ENCODE measurements at regions not wholly inside any gene's neighbourhood (a gene's known extent, or its start where the extent isn't known, plus 50 kb on each side); places are given as distances from the start of the nearest gene placed in this dataset.

DNA sequence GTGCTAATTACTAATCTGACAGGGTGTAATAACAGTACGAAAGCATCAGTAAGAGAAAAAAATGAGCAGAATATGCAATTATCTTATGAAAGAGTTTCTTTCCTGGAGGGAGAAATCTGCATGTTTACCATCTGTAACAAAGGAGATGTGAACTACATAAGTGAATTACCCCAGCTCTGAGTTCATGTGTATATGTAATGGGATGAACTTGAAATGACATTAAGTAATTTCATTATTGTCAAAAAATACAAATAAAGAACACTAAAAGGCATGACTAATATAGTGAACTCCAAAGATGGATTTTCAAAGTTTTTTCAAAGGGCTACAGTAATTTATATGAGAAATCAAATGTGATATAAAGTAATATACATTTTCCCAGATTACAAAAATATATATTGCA lies 944.0 kb downstream of the MAT2B start:
- TF ChIP-seq, protein P1, sequence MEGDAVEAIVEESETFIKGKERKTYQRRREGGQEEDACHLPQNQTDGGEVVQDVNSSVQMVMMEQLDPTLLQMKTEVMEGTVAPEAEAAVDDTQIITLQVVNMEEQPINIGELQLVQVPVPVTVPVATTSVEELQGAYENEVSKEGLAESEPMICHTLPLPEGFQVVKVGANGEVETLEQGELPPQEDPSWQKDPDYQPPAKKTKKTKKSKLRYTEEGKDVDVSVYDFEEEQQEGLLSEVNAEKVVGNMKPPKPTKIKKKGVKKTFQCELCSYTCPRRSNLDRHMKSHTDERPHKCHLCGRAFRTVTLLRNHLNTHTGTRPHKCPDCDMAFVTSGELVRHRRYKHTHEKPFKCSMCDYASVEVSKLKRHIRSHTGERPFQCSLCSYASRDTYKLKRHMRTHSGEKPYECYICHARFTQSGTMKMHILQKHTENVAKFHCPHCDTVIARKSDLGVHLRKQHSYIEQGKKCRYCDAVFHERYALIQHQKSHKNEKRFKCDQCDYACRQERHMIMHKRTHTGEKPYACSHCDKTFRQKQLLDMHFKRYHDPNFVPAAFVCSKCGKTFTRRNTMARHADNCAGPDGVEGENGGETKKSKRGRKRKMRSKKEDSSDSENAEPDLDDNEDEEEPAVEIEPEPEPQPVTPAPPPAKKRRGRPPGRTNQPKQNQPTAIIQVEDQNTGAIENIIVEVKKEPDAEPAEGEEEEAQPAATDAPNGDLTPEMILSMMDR (IDR thresholded peaks at IDR 0.05; ENCODE audit: poor library complexity, severe bottlenecking) = no peak
- TF ChIP-seq POLR2AphosphoS5 (IDR thresholded peaks at IDR 0.05) = no peak
- TF ChIP-seq RAD21 (conservative IDR thresholded peaks at IDR 0.05) = no peak
- TF ChIP-seq EZH2 (IDR thresholded peaks at IDR 0.05; ENCODE audit: borderline replicate concordance, insufficient read depth, low read length, poor library complexity, severe bottlenecking) = no peak
- no peak for TF ChIP-seq EP300 (conservative IDR thresholded peaks at IDR 0.05; ENCODE audit: poor library complexity, severe bottlenecking)
- TF ChIP-seq TAF1 (IDR thresholded peaks at IDR 0.05; ENCODE audit: low read depth) = no peak
- TF ChIP-seq, protein P2, sequence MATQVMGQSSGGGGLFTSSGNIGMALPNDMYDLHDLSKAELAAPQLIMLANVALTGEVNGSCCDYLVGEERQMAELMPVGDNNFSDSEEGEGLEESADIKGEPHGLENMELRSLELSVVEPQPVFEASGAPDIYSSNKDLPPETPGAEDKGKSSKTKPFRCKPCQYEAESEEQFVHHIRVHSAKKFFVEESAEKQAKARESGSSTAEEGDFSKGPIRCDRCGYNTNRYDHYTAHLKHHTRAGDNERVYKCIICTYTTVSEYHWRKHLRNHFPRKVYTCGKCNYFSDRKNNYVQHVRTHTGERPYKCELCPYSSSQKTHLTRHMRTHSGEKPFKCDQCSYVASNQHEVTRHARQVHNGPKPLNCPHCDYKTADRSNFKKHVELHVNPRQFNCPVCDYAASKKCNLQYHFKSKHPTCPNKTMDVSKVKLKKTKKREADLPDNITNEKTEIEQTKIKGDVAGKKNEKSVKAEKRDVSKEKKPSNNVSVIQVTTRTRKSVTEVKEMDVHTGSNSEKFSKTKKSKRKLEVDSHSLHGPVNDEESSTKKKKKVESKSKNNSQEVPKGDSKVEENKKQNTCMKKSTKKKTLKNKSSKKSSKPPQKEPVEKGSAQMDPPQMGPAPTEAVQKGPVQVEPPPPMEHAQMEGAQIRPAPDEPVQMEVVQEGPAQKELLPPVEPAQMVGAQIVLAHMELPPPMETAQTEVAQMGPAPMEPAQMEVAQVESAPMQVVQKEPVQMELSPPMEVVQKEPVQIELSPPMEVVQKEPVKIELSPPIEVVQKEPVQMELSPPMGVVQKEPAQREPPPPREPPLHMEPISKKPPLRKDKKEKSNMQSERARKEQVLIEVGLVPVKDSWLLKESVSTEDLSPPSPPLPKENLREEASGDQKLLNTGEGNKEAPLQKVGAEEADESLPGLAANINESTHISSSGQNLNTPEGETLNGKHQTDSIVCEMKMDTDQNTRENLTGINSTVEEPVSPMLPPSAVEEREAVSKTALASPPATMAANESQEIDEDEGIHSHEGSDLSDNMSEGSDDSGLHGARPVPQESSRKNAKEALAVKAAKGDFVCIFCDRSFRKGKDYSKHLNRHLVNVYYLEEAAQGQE (IDR thresholded peaks at IDR 0.05; ENCODE audit: borderline replicate concordance) = no peak
- no peak for TF ChIP-seq SMC3 (conservative IDR thresholded peaks at IDR 0.05; ENCODE audit: poor library complexity)
